ENCODE measurements at regions not wholly inside any gene's neighbourhood (a gene's known extent, or its start where the extent isn't known, plus 50 kb on each side); places are given as distances from the start of the nearest gene placed in this dataset.

DNA sequence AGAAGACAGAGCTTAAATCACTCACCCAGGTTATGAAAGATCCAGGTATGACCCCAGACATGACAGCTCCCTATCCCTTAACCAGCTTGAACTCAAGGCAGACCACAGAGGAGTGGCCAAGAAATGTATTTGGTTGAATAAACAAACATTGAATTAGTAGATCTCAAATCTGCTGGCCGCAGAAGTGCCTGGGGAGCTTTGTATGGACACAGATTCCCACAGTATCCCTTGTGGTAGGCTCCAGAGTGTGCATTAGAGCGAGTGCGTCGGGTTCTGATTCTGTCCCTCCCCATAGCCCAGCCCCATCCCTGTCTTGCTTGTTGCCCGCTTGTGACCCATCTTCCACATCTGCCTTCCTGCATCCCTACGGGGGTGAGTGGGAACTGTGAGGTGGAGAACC lies 118.8 kb upstream of the FOXF1 start:
- TF ChIP-seq, protein P1, sequence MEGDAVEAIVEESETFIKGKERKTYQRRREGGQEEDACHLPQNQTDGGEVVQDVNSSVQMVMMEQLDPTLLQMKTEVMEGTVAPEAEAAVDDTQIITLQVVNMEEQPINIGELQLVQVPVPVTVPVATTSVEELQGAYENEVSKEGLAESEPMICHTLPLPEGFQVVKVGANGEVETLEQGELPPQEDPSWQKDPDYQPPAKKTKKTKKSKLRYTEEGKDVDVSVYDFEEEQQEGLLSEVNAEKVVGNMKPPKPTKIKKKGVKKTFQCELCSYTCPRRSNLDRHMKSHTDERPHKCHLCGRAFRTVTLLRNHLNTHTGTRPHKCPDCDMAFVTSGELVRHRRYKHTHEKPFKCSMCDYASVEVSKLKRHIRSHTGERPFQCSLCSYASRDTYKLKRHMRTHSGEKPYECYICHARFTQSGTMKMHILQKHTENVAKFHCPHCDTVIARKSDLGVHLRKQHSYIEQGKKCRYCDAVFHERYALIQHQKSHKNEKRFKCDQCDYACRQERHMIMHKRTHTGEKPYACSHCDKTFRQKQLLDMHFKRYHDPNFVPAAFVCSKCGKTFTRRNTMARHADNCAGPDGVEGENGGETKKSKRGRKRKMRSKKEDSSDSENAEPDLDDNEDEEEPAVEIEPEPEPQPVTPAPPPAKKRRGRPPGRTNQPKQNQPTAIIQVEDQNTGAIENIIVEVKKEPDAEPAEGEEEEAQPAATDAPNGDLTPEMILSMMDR (IDR thresholded peaks at IDR 0.05): no peak
- no peak for TF ChIP-seq POLR2AphosphoS5 (IDR thresholded peaks at IDR 0.05)
